ENCODE measurements at regions not wholly inside any gene's neighbourhood (a gene's known extent, or its start where the extent isn't known, plus 50 kb on each side); places are given as distances from the start of the nearest gene placed in this dataset.
"Not testable (repeated sequence)": the region's sequence is repeated elsewhere in the genome, so short reads cannot be mapped to it uniquely, and the experiment has no call there.

DNA sequence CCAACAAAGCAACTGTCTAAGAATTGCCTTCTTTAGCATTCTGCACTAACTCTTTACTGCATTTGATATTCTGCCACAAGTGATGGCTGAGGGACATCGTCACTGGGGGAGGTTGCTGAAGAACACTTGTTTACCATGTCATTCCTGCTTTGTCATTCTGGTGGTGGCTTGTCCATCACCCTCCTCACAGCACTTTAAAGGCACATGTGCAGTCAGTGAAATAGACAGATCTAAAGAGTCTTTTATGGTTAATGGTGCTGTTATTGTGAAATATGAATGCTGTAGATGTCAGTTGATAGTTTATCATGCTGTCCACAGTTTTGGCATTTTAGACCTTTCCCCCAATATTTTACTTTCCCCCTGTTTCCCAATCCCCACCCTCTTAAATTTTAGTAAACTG is 120.9 kb upstream of the TSC22D1 start:
- no peak for FAIRE-seq

DNA sequence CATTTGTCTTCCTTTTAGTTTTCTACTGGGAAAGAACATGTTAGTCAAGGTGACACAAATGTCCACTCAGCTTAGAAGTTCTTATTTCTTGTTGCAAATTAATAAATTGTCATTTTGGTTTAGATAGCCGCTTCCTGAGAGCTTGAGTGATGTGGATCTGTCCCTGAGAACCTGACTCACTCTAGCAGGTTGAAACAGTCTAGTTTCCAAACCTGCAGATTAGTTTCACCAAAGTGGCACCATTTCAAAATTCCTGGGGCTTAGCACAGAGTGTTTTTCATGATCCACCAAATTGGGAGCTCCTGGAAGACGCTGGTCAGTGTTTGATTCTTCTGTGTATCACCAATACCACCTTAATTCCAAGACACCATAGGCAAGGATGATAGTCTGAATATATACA is 119.4 kb upstream of the TSC22D1 start:
- no peak for FAIRE-seq

DNA sequence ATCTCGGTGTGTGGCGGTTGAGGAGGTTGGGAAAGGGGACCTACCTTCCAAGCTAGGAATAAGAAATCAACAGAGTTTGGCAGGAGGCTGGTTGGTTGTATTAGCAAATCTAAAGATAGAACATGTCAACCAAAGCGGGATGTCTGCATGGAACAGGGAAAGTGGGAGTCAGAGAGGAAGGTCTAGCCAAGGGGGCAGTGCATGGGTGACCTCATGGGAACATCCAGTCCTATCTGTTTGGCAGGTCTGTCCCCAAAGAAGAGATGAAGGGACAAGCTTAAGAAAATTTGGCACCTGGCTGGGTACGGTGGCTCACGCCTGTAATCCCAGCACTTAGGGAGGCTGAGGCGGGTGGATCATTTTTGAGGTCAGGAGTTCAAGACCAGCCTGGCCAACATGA is 118.7 kb upstream of the TSC22D1 start:
- FAIRE-seq, result no peak

DNA sequence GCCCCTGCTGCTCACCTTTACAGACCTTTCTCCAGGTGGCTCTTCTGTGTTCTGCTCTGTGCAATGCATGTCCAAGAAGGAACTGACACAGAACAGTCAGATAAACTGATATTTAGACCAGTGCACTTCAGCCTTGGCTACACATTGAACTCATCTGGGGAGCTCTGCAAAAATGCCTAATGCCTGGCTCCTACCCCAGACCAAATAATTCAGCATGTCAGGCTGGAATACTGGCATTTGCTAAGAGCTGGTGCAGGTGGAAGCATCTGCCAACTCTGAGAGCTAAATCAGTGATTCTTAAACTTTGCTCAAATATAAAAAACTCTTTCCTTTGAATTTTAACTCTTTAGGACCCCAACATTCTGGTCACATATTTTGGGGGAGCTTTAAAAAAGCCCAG is 118.2 kb upstream of the TSC22D1 start:
- FAIRE-seq, result no peak

DNA sequence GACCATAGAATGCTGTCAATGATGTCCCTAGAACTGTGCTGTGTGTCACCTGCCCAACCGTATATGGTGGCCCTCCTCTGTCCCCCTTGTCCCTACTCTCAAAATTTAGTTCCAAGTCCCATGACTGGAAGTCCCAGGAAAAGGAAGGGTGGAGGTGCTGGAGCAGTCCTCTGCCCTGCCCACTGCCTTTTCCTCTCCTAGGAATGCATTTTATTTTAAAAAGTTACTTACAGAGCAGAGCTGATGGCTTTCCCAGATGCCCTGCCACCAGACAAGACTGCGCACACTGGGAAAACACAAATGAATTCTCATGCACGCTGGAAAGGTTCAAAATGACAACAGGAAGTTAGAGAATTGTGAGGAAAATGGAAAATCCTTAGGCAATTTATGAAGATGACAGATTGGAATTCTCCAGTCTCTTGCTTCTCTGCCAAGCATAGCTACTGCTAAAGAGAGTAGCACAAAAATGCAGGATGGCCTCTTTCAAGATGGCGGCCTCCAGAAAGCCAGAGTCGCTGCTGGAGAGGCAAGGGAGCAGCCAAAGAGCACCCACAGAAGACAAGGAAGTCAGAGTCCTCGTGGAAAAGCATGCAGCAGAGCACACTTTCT is 117.1 kb upstream of the TSC22D1 start:
- FAIRE-seq, result no peak

GRCh38 chr13:44692173-44692713 is 116.1 kb upstream of the TSC22D1 start:
- no peak for FAIRE-seq

DNA sequence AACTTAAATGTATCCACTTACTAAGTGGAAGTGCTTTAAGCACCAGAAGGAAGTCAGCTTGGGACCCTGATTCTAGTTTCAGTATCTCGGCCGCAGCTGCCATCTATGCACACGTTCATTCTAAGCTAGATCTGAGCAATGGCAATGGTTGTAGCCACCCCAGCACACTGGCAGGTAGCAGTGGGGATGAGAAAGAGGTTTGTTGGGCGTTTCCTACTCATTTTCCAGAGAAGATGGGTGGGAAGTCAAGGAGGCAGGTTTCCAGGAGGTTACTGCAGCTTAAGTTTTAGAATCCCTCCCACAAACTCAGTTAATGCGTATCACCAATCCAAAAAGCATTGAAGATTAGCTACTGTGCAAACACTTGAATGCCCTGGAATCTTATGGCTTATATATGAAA is 114.2 kb upstream of the TSC22D1 start:
- no peak for FAIRE-seq

DNA sequence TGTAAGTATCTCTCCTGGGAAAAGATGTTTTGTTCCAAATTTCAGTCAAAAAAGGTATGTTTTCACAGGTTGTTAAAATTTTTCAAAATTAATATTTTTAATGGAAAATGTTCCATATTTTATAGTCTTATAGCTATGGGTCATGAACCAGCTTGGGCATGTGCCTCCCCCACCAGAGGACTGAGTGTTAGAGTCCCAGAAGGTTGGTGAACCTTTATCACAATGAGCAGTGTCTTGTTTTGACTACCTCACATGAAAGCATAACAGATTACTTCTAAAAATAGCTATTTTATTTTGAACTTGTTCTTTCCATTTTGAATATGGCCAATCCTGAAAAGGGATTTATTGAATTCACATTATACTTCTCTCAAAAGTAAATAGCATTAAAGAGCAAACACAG is 112.5 kb upstream of the TSC22D1 start:
- FAIRE-seq, result no peak

DNA sequence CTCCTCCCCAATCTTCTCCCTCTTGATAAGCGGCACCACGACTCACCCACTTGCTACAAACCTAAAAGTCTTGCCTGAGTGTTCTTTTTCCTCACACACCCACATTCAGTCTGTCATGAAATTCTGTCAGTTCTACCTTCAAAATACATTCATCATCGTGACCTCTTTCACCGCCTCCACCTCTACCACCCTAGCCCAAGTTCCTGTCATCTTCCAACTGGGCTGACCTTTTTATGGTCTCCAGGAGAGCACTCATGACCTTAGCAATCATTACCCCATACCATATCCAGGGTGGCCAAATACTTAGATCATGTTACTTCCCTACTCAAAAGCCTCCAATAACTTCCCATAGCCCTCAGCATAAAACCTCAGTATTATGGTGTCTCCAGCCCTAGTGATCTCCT is 110.4 kb upstream of the TSC22D1 start:
- FAIRE-seq, result no peak

GRCh38 chr13:44685641-44686040 is 109.5 kb upstream of the TSC22D1 start:
- FAIRE-seq, result no peak

GRCh38 chr13:44682416-44682815 is 106.3 kb upstream of the TSC22D1 start:
- FAIRE-seq, result not testable (repeated sequence)

GRCh38 chr13:44680746-44681355 is 104.7 kb upstream of the TSC22D1 start:
- FAIRE-seq, result no peak

DNA sequence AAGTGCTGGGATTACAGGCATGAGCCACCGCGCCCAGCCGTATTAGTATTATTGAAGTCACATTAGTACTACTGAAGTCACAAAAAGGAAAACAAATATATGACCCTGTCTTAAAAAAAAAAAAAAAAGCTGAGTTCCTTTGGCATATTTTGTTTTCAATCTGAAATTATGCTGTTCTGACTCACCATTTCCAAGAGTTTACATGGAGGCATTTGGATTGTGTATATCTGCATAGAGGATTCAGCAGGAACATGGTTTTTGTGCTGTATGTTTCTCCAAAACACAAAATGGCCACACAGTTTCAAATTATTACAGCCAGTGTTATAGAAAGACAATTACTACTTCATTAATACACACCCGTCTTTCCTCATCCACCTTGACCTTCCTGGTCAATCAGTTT is 103.5 kb upstream of the TSC22D1 start:
- no peak for FAIRE-seq

DNA sequence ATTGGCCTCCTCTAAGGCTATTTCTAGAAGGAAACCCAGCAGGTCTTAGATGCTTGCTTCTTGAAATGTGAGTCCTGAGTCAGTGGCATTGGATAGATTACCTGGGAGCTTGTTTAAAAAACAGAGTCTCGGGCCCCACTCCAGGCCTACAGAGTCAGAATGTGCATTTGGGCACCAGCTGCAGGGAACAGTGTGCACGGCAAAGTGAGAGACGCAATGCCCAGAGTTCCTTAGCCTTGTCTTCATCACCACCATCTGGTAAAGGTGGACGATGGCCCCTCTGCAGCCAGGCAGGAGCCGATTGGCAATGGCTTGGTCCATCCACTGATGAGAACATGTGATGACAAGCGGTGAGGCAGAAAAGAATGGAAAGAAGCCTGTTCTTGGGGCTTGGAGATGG is 102.1 kb upstream of the TSC22D1 start:
- no peak for FAIRE-seq

GRCh38 chr13:44676534-44676933 is 100.4 kb upstream of the TSC22D1 start:
- FAIRE-seq, result no peak

DNA sequence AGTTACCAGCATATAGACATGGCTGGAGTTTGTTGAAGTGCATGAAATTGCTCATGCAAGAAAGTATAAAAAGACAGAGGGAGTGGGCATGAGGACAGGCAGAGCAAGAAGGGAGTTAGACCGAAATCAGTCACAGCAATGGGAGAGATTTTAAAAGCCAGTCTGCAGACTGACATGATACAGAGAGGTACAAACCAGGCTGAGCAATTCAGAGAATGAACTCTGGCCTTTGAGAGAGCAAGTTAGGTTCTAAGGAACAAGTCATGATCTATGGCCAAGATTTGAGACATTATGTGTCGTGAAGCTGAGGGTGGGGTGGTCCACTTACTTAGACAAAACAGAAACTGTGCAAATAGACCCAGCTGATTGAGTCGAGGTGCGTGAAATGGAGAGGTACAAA is 93.4 kb upstream of the TSC22D1 start:
- no peak for FAIRE-seq

- no peak for FAIRE-seq
Measured at GRCh38 chr13:44668688-44669087, 92.6 kb upstream of the TSC22D1 start.

DNA sequence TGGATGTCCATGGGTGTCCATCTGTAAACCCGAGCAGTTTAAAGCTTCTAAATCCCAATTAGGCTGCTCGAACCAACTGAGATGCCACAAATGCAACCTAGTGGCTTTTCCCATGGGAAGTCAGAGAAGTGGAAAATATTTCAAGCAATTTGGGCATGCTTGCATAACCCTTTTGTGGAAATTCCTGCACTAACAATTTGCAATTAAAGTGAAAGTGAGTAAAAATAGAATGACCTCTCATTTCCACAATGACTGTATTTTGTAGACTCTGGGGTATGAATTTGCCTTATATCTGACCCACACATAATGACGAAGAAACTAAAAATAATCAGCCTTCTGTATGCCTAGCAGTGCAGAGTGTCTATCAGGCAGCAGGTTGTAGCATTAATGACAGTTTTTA is 91.8 kb upstream of the TSC22D1 start:
- no peak for FAIRE-seq

- FAIRE-seq, result not testable (repeated sequence)
Measured at GRCh38 chr13:44666538-44666937, 90.4 kb upstream of the TSC22D1 start.

DNA sequence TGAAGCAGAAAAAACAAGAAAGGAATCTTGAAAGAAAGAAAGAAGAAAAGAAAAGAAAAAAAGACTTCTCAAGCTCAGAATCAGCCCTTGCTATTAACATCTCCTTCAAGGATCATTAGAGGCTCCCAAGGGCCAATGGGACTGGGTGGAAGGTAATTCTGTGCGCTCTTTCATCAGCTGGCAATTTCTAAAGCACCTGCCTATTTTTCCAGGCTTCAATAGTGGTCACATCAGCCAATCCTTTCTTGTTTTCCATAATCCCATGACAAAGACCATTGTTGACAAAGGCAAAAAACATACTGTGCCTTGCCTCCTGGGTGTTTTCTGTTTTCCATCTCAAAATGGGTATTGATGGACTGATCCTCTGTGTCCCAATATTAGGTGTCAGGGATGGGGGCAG is 88.2 kb upstream of the TSC22D1 start:
- no peak for FAIRE-seq

- FAIRE-seq, result no peak
Measured at GRCh38 chr13:44662515-44662914, 86.4 kb upstream of the TSC22D1 start.

GRCh38 chr13:44661936-44662335 is 85.8 kb upstream of the TSC22D1 start:
- no peak for FAIRE-seq

GRCh38 chr13:44660050-44660449 is 83.9 kb upstream of the TSC22D1 start:
- no peak for FAIRE-seq

GRCh38 chr13:44652962-44653660 is 77.0 kb upstream of the TSC22D1 start:
- no peak for FAIRE-seq
